ENCODE measurements at regions not wholly inside any gene's neighbourhood (a gene's known extent, or its start where the extent isn't known, plus 50 kb on each side); places are given as distances from the start of the nearest gene placed in this dataset.

DNA sequence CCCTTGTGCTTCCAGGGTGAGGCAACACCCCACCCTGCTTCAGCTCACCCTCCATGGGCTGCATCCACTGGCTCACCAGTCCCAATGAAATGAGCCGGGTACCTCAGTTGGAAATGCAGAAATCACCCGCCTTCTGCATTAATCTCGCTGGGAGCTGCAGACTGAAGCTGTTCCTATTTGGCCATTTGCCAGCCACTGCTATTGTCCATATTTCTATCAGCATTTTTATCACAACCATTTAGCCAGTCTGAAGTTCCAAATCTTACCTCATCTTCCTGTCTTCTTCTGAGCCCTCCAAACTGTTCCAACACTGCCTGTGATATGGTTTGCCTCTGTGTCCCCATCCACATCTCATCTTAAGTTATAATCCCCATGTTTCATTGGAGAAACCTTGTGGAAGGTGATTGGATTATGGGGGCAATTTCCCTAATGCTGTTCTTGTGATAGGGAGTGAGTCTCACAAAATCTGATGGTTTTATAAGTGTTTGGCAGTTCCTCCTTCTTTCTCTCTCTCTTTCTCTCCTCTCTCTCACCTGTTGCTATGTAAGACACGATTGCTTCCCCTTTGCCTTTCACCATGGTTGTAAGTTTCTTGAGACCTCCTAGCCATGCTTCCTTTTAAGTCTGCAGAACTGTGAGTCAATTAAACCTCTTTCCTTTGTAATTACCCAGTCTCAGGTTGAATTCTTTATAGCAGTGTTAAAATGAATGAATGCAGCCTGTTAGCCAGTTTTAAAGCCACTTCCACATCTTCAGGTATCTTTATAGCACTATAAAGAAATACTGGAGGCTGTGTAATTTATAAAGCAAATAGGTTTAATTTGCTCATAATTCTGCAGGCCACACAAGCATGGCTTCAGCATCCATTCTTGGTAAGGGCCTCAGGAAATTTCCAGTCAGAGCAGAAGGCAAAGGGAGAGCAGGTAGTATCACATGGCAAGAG is 203.5 kb downstream of the FCRL5 start:
- TF ChIP-seq POLR2A (IDR thresholded peaks at IDR 0.05; ENCODE audit: low read depth, low read length) (no peak), EZH2 (IDR thresholded peaks at IDR 0.05; ENCODE audit: borderline replicate concordance, low read depth, low read length, severe bottlenecking) (no peak), JUN (IDR thresholded peaks at IDR 0.05; ENCODE audit: borderline replicate concordance, insufficient read depth, insufficient read length, low read depth) (no peak), MAX (IDR thresholded peaks at IDR 0.05; ENCODE audit: insufficient read depth, insufficient read length) (no peak), FOS (IDR thresholded peaks at IDR 0.05; ENCODE audit: borderline replicate concordance, insufficient read depth, low read length) (no peak), GATA2 (IDR thresholded peaks at IDR 0.05; ENCODE audit: insufficient read depth, insufficient read length, low read depth, low read length) (no peak), MYC (IDR thresholded peaks at IDR 0.05; ENCODE audit: low read depth, low read length) (no peak), POLR2AphosphoS5 (IDR thresholded peaks at IDR 0.05; ENCODE audit: insufficient read depth, low read depth, low read length) (no peak)
- TF ChIP-seq, protein P1, sequence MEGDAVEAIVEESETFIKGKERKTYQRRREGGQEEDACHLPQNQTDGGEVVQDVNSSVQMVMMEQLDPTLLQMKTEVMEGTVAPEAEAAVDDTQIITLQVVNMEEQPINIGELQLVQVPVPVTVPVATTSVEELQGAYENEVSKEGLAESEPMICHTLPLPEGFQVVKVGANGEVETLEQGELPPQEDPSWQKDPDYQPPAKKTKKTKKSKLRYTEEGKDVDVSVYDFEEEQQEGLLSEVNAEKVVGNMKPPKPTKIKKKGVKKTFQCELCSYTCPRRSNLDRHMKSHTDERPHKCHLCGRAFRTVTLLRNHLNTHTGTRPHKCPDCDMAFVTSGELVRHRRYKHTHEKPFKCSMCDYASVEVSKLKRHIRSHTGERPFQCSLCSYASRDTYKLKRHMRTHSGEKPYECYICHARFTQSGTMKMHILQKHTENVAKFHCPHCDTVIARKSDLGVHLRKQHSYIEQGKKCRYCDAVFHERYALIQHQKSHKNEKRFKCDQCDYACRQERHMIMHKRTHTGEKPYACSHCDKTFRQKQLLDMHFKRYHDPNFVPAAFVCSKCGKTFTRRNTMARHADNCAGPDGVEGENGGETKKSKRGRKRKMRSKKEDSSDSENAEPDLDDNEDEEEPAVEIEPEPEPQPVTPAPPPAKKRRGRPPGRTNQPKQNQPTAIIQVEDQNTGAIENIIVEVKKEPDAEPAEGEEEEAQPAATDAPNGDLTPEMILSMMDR (IDR thresholded peaks at IDR 0.05; ENCODE audit: extremely low read depth in 1 of 2, insufficient read depth in 1 of 2, low read depth in 1 of 2, low read length in 2 of 2), result no peak
- Histone ChIP-seq H3K4me3 (replicated peaks in 1 of 3; ENCODE audit: insufficient read depth in 1 of 3, low read depth in 1 of 3, low read length in 3 of 3) (no peak overlapping the region), H2AFZ (ENCODE audit: low read depth, low read length) (no peak overlapping the region), H3K79me2 (ENCODE audit: control insufficient read depth, insufficient read depth, low read length) (no peaks in the 10 kb centered on the region), H3K9me1 (replicated peaks; ENCODE audit: control insufficient read depth, extremely low read depth, insufficient read depth, low read length) (no peaks in the 10 kb centered on the region), H4K20me1 (replicated peaks; ENCODE audit: control insufficient read depth, extremely low read depth, insufficient read depth, low read length) (no peaks in the 10 kb centered on the region), H3K27ac (ENCODE audit: insufficient read depth, low read depth, low read length) (no peak overlapping the region), H3K36me3 (ENCODE audit: control insufficient read depth in 2 of 2, extremely low read depth in 1 of 2, insufficient read depth in 2 of 2, low read length in 2 of 2) (no peaks in the 10 kb centered on the region), H3K9ac (replicated peaks; ENCODE audit: extremely low read depth, insufficient read depth, low read length) (no peak overlapping the region), H3K9me3 (replicated peaks; ENCODE audit: control insufficient read depth, insufficient read depth, low read length) (no peaks in the 10 kb centered on the region), H3K4me2 (ENCODE audit: insufficient read depth, low read length) (no peak overlapping the region), H3K4me1 (ENCODE audit: control insufficient read depth, extremely low read depth, insufficient read depth, low read length) (no peaks in the 10 kb centered on the region), H3K27me3 (ENCODE audit: control insufficient read depth in 2 of 2, insufficient read depth in 2 of 2, low read length in 2 of 2) (peaks cover 0 to 2% of the 10 kb centered on the region in 2 experiments)
- FAIRE-seq (no peak), DNase-seq (ENCODE audit: low read depth, low spot score) (peak; percentile 10)
- dilution Hi-C loops (cut with MboI; ENCODE audit: extremely low pct_ligation_motif_present, low sequenced_read_pairs), result no loop called here
- ChIA-PET POLR2A (no interaction called here), CTCF (no interaction called here)
- intact Hi-C loops (cut with micrococcal nuclease), result no loop called here
- BruUV-seq (replicated peaks), result no TSS peak

Measured in endothelial cell of umbilical vein (primary cell).